NCI-H345 treated with DMSO at 0.1 percent for 48 hours (cell line): ENCODE measurements at regions not wholly inside any gene's neighbourhood (a gene's known extent, or its start where the extent isn't known, plus 50 kb on each side); places are given as distances from the start of the nearest gene placed in this dataset.
"Not testable (repeated sequence)": the region's sequence is repeated elsewhere in the genome, so short reads cannot be mapped to it uniquely, and the experiment has no call there.

Source experiments
- DNase-seq: peaks from one replicate; lab custom pipeline; 2025; ENCODE audit not compliant: unreplicated experiment; lab: John Stamatoyannopoulos, UW

GRCh38 chr5:72760259-72760658, 56.2 kb upstream of the TNPO1 start:
- DNase-seq = no peak

GRCh38 chr5:72752909-72753308, 63.6 kb upstream of the TNPO1 start:
- DNase-seq = no peak

GRCh38 chr5:72749362-72749997, 67.0 kb upstream of the TNPO1 start:
- DNase-seq = no peak

GRCh38 chr5:72747826-72748225, 68.6 kb upstream of the TNPO1 start:
- no peak for DNase-seq

GRCh38 chr5:72746736-72747135, 69.7 kb upstream of the TNPO1 start:
- DNase-seq = no peak

- no peak for DNase-seq
Measured at GRCh38 chr5:72744136-72744535, 72.3 kb upstream of the TNPO1 start.

- DNase-seq = no peak
Measured at GRCh38 chr5:72741805-72742204, 74.7 kb upstream of the TNPO1 start.

GRCh38 chr5:72733810-72734209, 82.7 kb upstream of the TNPO1 start:
- DNase-seq = no peak

- DNase-seq = no peak
Measured at GRCh38 chr5:72723581-72723980, 92.9 kb upstream of the TNPO1 start.

- DNase-seq = no peak
Measured at GRCh38 chr5:72722792-72723452, 93.5 kb upstream of the TNPO1 start.

GRCh38 chr5:72721844-72722243, 94.6 kb upstream of the TNPO1 start:
- no peak for DNase-seq

- no peak for DNase-seq
Measured at GRCh38 chr5:72720205-72720604, 96.3 kb upstream of the TNPO1 start.

GRCh38 chr5:72711351-72711750, 105.1 kb upstream of the TNPO1 start:
- DNase-seq = no peak

- no peak for DNase-seq
Measured at GRCh38 chr5:72709341-72709740, 107.1 kb upstream of the TNPO1 start.

- no peak for DNase-seq
Measured at GRCh38 chr5:72705178-72705577, 111.3 kb upstream of the TNPO1 start.

GRCh38 chr5:72703876-72704275, 112.6 kb upstream of the TNPO1 start:
- no peak for DNase-seq

GRCh38 chr5:72702881-72703434, 113.5 kb upstream of the TNPO1 start:
- DNase-seq = no peak

GRCh38 chr5:72702105-72702504, 114.4 kb upstream of the TNPO1 start:
- DNase-seq = not testable (repeated sequence)

- no peak for DNase-seq
Measured at GRCh38 chr5:72698481-72698880, 118.0 kb upstream of the TNPO1 start.

GRCh38 chr5:72697622-72698021, 118.8 kb upstream of the TNPO1 start:
- no peak for DNase-seq

GRCh38 chr5:72695659-72696058, 120.8 kb upstream of the TNPO1 start:
- DNase-seq = no peak

GRCh38 chr5:72694856-72695255, 121.6 kb upstream of the TNPO1 start:
- no peak for DNase-seq
